ENCODE measurements at regions not wholly inside any gene's neighbourhood (a gene's known extent, or its start where the extent isn't known, plus 50 kb on each side); places are given as distances from the start of the nearest gene placed in this dataset.

- TF ChIP-seq CTCF (IDR thresholded peaks at IDR 0.05) (no peak), POLR2A (IDR thresholded peaks at IDR 0.05) (no peak)
Observed at GRCh38 chr6:92820601-92821000, 598.8 kb downstream of the EPHA7 start.
